ENCODE measurements at regions not wholly inside any gene's neighbourhood (a gene's known extent, or its start where the extent isn't known, plus 50 kb on each side); places are given as distances from the start of the nearest gene placed in this dataset.

DNA sequence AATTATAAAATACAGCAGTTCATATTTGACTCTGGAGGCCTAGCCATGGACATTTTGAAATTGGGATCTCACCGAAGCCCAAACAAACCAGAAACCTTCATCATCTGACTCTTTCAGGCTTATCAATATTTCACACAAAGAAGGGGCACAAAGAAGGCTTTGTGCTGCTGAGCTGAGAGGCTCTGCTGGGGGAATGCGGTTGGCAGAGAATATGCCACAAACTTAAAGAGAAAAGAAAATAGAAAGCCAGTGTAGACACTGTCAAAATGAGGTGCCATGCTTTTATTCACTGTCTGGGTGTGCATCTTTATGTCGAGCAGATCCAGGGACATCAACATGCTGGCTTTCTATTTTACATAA lies 162.6 kb downstream of the QPCT start:
- Histone ChIP-seq H3K4me3 (ENCODE audit: low read depth, low read length) (no peak overlapping the region), H3K9me3 (ENCODE audit: control insufficient read depth, insufficient read depth, low read depth, low read length) (no peaks in the 10 kb centered on the region), H3K36me3 (ENCODE audit: control insufficient read depth, insufficient read depth, low read length) (no peaks in the 10 kb centered on the region), H3K9ac (ENCODE audit: low read length) (no peak overlapping the region), H3K27me3 (ENCODE audit: control insufficient read depth, insufficient read depth, low read length) (no peaks in the 10 kb centered on the region), H3K27ac (ENCODE audit: low read depth, low read length) (no peak overlapping the region), H3K4me1 (ENCODE audit: control insufficient read depth, insufficient read depth, low read length) (peaks cover 12% of the 10 kb centered on the region)

GRCh38 chr2:37507703-37508102 lies 163.3 kb downstream of the QPCT start:
- Histone ChIP-seq H3K4me1 (ENCODE audit: control insufficient read depth, insufficient read depth, low read length) (peaks cover 12% of the 10 kb centered on the region), H3K36me3 (ENCODE audit: control insufficient read depth, insufficient read depth, low read length) (no peaks in the 10 kb centered on the region), H3K4me3 (ENCODE audit: low read depth, low read length) (no peak overlapping the region), H3K27me3 (ENCODE audit: control insufficient read depth, insufficient read depth, low read length) (no peaks in the 10 kb centered on the region), H3K9me3 (ENCODE audit: control insufficient read depth, insufficient read depth, low read depth, low read length) (no peaks in the 10 kb centered on the region), H3K27ac (ENCODE audit: low read depth, low read length) (no peak overlapping the region), H3K9ac (ENCODE audit: low read length) (no peak overlapping the region)

DNA sequence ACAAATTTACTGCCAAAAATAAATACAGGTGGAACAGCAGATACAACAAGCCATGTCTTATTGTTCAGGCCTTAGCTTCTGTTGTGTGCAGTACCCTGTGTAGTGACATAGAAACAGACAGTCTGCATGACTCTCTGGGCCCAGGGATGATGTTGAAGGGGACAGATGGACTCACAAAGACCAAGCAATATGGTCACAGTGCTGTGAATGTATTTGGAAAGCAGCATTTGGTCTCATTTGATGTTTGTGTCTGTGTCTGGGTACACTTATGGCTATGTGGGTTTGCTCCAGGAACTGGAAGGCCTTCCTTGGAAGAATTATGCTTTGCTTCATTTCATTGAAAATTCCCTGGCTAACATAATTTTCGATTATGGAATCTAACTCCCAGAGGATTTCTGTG lies 158.5 kb downstream of the CDC42EP3 start:
- no peak overlapping the region for H3K4me3 ChIP-seq (ENCODE audit: low read depth, low read length)
- no peaks in the 10 kb centered on the region for H3K36me3 ChIP-seq (ENCODE audit: control insufficient read depth, insufficient read depth, low read length)
- no peaks in the 10 kb centered on the region for H3K27me3 ChIP-seq (ENCODE audit: control insufficient read depth, insufficient read depth, low read length)
- H3K27ac ChIP-seq (ENCODE audit: low read depth, low read length): no peak overlapping the region
- no peaks in the 10 kb centered on the region for H3K9me3 ChIP-seq (ENCODE audit: control insufficient read depth, insufficient read depth, low read depth, low read length)
- no peaks in the 10 kb centered on the region for H3K4me1 ChIP-seq (ENCODE audit: control insufficient read depth, insufficient read depth, low read length)
- no peak overlapping the region for H3K9ac ChIP-seq (ENCODE audit: low read length)

GRCh38 chr2:37523814-37524362 lies 147.6 kb downstream of the CDC42EP3 start:
- no peak overlapping the region for H3K4me3 ChIP-seq (ENCODE audit: low read depth, low read length)
- H3K27ac ChIP-seq (ENCODE audit: low read depth, low read length): no peak overlapping the region
- H3K4me1 ChIP-seq (ENCODE audit: control insufficient read depth, insufficient read depth, low read length): no peaks in the 10 kb centered on the region
- H3K27me3 ChIP-seq (ENCODE audit: control insufficient read depth, insufficient read depth, low read length): no peaks in the 10 kb centered on the region
- H3K9ac ChIP-seq (ENCODE audit: low read length): no peak overlapping the region
- no peaks in the 10 kb centered on the region for H3K9me3 ChIP-seq (ENCODE audit: control insufficient read depth, insufficient read depth, low read depth, low read length)
- no peaks in the 10 kb centered on the region for H3K36me3 ChIP-seq (ENCODE audit: control insufficient read depth, insufficient read depth, low read length)

DNA sequence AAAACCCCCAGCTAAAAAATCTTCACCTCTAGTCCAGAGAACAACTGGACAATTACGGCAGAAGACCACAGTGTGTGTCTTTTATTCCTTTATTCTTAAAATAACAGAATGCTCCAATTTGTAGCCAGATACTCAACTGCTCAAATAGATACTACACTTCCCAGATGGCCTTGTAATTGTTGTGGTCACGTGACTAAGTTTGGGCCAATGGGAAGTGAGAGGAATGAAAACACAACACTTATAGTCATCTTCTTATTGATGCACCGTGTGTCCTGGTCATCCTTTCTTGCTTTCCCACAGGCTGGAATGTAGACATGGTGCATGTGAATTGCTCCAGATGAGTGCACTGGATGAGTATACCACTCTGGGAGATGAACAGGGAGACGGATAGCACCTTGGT lies 145.1 kb downstream of the CDC42EP3 start:
- Histone ChIP-seq H3K9ac (ENCODE audit: low read length) (no peak overlapping the region), H3K36me3 (ENCODE audit: control insufficient read depth, insufficient read depth, low read length) (no peaks in the 10 kb centered on the region)

GRCh38 chr2:37526856-37527255 lies 144.6 kb downstream of the CDC42EP3 start:
- H3K27ac ChIP-seq (ENCODE audit: low read depth, low read length): no peak overlapping the region
- no peaks in the 10 kb centered on the region for H3K4me1 ChIP-seq (ENCODE audit: control insufficient read depth, insufficient read depth, low read length)
- H3K4me3 ChIP-seq (ENCODE audit: low read depth, low read length): no peak overlapping the region
- H3K36me3 ChIP-seq (ENCODE audit: control insufficient read depth, insufficient read depth, low read length): no peaks in the 10 kb centered on the region
- H3K27me3 ChIP-seq (ENCODE audit: control insufficient read depth, insufficient read depth, low read length): no peaks in the 10 kb centered on the region
- H3K9me3 ChIP-seq (ENCODE audit: control insufficient read depth, insufficient read depth, low read depth, low read length): no peaks in the 10 kb centered on the region
- no peak overlapping the region for H3K9ac ChIP-seq (ENCODE audit: low read length)

More for the DNA sequence above, 145.1 kb downstream of the CDC42EP3 start:
- no peaks in the 10 kb centered on the region for H3K4me1 ChIP-seq (ENCODE audit: control insufficient read depth, insufficient read depth, low read length)
- H3K9me3 ChIP-seq (ENCODE audit: control insufficient read depth, insufficient read depth, low read depth, low read length): no peaks in the 10 kb centered on the region
- no peaks in the 10 kb centered on the region for H3K27me3 ChIP-seq (ENCODE audit: control insufficient read depth, insufficient read depth, low read length)
- H3K4me3 ChIP-seq (ENCODE audit: low read depth, low read length): no peak overlapping the region
- no peak overlapping the region for H3K27ac ChIP-seq (ENCODE audit: low read depth, low read length)

GRCh38 chr2:37527361-37527760 lies 144.1 kb downstream of the CDC42EP3 start:
- no peaks in the 10 kb centered on the region for H3K9me3 ChIP-seq (ENCODE audit: control insufficient read depth, insufficient read depth, low read depth, low read length)
- H3K27ac ChIP-seq (ENCODE audit: low read depth, low read length): no peak overlapping the region
- H3K27me3 ChIP-seq (ENCODE audit: control insufficient read depth, insufficient read depth, low read length): no peaks in the 10 kb centered on the region
- no peak overlapping the region for H3K4me3 ChIP-seq (ENCODE audit: low read depth, low read length)
- H3K36me3 ChIP-seq (ENCODE audit: control insufficient read depth, insufficient read depth, low read length): no peaks in the 10 kb centered on the region
- no peaks in the 10 kb centered on the region for H3K4me1 ChIP-seq (ENCODE audit: control insufficient read depth, insufficient read depth, low read length)
- H3K9ac ChIP-seq (ENCODE audit: low read length): no peak overlapping the region

- Histone ChIP-seq H3K27me3 (ENCODE audit: control insufficient read depth, insufficient read depth, low read length) (no peaks in the 10 kb centered on the region), H3K9ac (ENCODE audit: low read length) (no peak overlapping the region), H3K4me3 (ENCODE audit: low read depth, low read length) (no peak overlapping the region), H3K4me1 (ENCODE audit: control insufficient read depth, insufficient read depth, low read length) (peaks cover 3% of the 10 kb centered on the region; the same call in 1 of the 2 replicates), H3K36me3 (ENCODE audit: control insufficient read depth, insufficient read depth, low read length) (no peaks in the 10 kb centered on the region), H3K9me3 (ENCODE audit: control insufficient read depth, insufficient read depth, low read depth, low read length) (no peaks in the 10 kb centered on the region), H3K27ac (ENCODE audit: low read depth, low read length) (no peak overlapping the region)
These were observed 141.5 kb downstream of the CDC42EP3 start for GRCh38 chr2:37529830-37530415.

DNA sequence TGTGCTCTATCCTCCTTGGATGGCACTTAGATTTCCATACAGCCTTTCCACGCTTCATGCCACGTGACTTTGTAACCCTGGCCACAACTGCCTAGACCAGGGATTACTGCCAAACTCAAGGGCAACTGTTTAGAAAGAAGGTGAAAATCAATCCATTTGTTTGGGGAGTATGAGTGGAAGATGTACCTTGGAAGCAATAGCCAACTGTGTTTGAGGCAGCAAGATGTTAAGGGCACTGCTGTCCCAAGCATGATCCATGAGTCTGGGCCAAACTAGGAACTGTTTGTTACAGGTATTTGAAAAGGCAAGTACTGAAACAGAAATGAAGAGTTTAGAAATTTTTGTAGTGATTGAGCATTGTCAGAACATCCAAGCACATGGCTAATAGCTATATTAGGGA lies 138.9 kb downstream of the CDC42EP3 start:
- Histone ChIP-seq H3K27me3 (ENCODE audit: control insufficient read depth, insufficient read depth, low read length) (no peaks in the 10 kb centered on the region), H3K4me1 (ENCODE audit: control insufficient read depth, insufficient read depth, low read length) (peaks cover 3% of the 10 kb centered on the region; the same call in 1 of the 2 replicates), H3K9me3 (ENCODE audit: control insufficient read depth, insufficient read depth, low read depth, low read length) (no peaks in the 10 kb centered on the region), H3K4me3 (ENCODE audit: low read depth, low read length) (no peak overlapping the region), H3K27ac (ENCODE audit: low read depth, low read length) (no peak overlapping the region), H3K9ac (ENCODE audit: low read length) (no peak overlapping the region), H3K36me3 (ENCODE audit: control insufficient read depth, insufficient read depth, low read length) (no peaks in the 10 kb centered on the region)

GRCh38 chr2:37537316-37537715 lies 134.1 kb downstream of the CDC42EP3 start:
- H3K27ac ChIP-seq (ENCODE audit: low read depth, low read length): no peak overlapping the region
- H3K27me3 ChIP-seq (ENCODE audit: control insufficient read depth, insufficient read depth, low read length): no peaks in the 10 kb centered on the region
- H3K36me3 ChIP-seq (ENCODE audit: control insufficient read depth, insufficient read depth, low read length): no peaks in the 10 kb centered on the region
- no peak overlapping the region for H3K4me3 ChIP-seq (ENCODE audit: low read depth, low read length)
- H3K9ac ChIP-seq (ENCODE audit: low read length): no peak overlapping the region
- H3K4me1 ChIP-seq (ENCODE audit: control insufficient read depth, insufficient read depth, low read length): peaks cover 3% of the 10 kb centered on the region; the same call in 1 of the 2 replicates
- peaks cover 3% of the 10 kb centered on the region; the same call in 1 of the 2 replicates for H3K9me3 ChIP-seq (ENCODE audit: control insufficient read depth, insufficient read depth, low read depth, low read length)

DNA sequence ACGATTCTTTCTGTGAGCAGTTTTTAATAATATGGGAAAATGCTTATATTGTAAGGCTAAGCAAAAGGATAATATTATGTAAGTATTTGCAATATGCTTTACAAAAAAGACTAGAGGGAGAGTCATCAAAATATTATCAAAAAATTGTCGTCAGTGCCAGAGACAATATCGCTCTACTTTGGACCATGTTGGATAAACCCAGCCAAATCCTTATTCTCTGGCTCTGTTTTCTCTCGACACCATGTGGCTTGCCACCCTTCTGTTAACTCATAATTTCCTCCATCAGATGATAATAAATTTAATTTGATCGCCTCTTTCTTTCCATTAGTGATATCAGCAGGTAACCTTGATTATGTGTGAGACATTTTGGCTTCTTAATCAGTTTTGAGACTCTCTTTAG lies 129.9 kb downstream of the CDC42EP3 start:
- Histone ChIP-seq H3K4me1 (ENCODE audit: control insufficient read depth, insufficient read depth, low read length) (no peaks in the 10 kb centered on the region), H3K9ac (ENCODE audit: low read length) (no peak overlapping the region), H3K27ac (ENCODE audit: low read depth, low read length) (no peak overlapping the region), H3K36me3 (ENCODE audit: control insufficient read depth, insufficient read depth, low read length) (no peaks in the 10 kb centered on the region), H3K9me3 (ENCODE audit: control insufficient read depth, insufficient read depth, low read depth, low read length) (peaks cover 3% of the 10 kb centered on the region; the same call in 1 of the 2 replicates), H3K4me3 (ENCODE audit: low read depth, low read length) (no peak overlapping the region), H3K27me3 (ENCODE audit: control insufficient read depth, insufficient read depth, low read length) (no peaks in the 10 kb centered on the region)
